ENCODE measurements at regions not wholly inside any gene's neighbourhood (a gene's known extent, or its start where the extent isn't known, plus 50 kb on each side); places are given as distances from the start of the nearest gene placed in this dataset.

DNA sequence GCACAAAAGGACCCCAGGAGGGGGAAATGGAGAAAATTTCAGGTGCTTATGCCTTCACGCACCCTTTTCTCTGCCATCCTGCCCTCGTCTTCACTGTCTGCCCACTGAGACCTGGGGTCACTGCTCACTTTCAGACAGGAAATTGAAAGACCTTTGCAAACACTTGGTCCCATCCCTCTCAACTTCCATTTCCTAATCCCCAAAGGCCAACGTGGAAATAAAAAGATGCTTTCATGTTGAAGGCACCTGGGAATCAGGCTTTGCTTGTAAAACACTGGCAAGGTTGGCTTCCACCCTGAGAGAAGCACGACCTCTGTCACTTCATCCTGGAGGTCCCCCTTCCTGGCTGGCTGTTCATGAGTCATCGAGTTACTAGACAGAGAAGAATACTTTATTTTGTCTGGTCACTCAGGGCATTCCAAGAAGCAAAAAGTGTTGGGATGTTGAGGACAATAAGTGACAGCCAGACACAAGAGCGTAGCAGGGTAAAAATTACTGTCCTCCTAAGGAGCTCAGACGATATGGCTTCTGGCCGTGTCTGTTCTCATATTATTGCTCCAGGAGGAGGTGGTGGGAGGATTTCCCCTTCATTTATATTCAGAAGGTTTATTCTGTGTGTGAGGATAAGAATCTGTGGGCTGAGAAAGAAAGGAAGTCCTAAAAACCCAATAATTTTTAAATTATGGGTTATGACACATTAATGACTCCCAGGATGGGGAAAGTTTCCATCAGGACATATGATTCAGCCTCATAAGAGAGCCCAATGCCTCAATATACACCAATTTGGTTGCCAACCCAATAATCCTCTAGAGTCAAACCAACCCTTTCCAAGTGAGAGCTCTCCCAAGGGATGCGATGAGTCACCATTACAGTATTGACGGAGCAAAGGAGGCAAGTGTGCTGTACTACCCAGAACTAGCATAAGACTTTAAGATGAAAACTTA, 409.0 kb downstream of the COG6 start:
- TF ChIP-seq, protein P1, sequence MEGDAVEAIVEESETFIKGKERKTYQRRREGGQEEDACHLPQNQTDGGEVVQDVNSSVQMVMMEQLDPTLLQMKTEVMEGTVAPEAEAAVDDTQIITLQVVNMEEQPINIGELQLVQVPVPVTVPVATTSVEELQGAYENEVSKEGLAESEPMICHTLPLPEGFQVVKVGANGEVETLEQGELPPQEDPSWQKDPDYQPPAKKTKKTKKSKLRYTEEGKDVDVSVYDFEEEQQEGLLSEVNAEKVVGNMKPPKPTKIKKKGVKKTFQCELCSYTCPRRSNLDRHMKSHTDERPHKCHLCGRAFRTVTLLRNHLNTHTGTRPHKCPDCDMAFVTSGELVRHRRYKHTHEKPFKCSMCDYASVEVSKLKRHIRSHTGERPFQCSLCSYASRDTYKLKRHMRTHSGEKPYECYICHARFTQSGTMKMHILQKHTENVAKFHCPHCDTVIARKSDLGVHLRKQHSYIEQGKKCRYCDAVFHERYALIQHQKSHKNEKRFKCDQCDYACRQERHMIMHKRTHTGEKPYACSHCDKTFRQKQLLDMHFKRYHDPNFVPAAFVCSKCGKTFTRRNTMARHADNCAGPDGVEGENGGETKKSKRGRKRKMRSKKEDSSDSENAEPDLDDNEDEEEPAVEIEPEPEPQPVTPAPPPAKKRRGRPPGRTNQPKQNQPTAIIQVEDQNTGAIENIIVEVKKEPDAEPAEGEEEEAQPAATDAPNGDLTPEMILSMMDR (IDR thresholded peaks at IDR 0.05; ENCODE audit: extremely low read depth, missing control alignments), result no peak
- no peak for DNase-seq (ENCODE audit: low spot score)

DNA sequence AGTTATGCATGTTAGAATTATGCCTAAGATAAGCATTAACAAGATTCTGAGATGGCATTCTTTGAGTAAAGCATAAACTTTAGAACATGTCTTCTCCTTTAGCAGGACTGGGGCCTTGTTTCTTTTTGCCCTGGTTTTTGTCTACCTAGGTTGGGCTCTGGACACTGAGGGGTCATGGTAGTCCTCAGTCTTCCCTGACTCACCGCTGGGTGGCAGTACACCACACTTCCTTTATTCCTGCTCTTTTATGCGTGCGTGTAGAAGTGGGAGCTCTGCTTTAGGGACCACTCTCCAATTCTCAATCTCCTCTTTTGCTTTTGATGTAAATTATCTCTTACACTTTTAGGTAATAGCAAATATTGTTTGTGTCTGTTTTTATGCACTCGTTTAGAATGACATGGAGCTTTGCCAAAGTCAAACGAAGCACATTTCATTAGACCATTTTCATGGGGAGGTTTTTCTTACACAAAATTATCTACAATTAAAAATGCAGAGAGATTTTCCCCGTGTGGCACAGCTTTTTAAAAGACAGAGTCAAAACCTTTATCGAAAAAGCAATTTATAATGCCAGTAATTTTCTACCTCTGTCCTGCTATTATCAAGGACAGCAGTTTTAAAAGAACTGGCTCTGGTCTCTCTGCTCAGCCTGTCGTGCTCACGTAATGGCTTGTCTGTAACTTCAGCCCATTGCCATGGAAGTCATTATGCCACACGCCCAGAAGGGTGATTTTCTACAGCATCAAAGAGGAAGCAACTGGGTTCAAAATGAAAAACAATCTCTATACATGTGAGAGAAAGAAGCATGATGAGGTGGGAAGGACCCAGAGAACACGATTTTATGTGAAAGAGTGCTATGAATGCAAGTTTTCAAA, 413.9 kb downstream of the COG6 start:
- TF ChIP-seq, protein P1 (IDR thresholded peaks at IDR 0.05; ENCODE audit: extremely low read depth, missing control alignments), result peak; percentile 84
- peak; percentile 68 for DNase-seq (ENCODE audit: low spot score)

GRCh38 chr13:40070357-40070756, 414.9 kb downstream of the COG6 start:
- TF ChIP-seq, protein P1 (IDR thresholded peaks at IDR 0.05; ENCODE audit: extremely low read depth, missing control alignments), result no peak
- DNase-seq (ENCODE audit: low spot score), result no peak

GRCh38 chr13:40072663-40073120, 417.2 kb downstream of the COG6 start:
- TF ChIP-seq, protein P1 (IDR thresholded peaks at IDR 0.05; ENCODE audit: extremely low read depth, missing control alignments), result no peak
- DNase-seq (ENCODE audit: low spot score), result no peak

GRCh38 chr13:40074338-40074737, 418.9 kb downstream of the COG6 start:
- TF ChIP-seq, protein P1 (IDR thresholded peaks at IDR 0.05; ENCODE audit: extremely low read depth, missing control alignments), result no peak
- no peak for DNase-seq (ENCODE audit: low spot score)

GRCh38 chr13:40075281-40075680, 419.8 kb downstream of the COG6 start:
- TF ChIP-seq, protein P1 (IDR thresholded peaks at IDR 0.05; ENCODE audit: extremely low read depth, missing control alignments), result no peak
- no peak for DNase-seq (ENCODE audit: low spot score)

All from GM20000 (cell line).